ENCODE measurements at regions not wholly inside any gene's neighbourhood (a gene's known extent, or its start where the extent isn't known, plus 50 kb on each side); places are given as distances from the start of the nearest gene placed in this dataset.

GRCh38 chr2:118508282-118508681 is 339.2 kb downstream of the EN1 start:
- Histone ChIP-seq H3K4me1 (no peaks in the 10 kb centered on the region), H3K9me3 (no peaks in the 10 kb centered on the region), H3K36me3 (ENCODE audit: control insufficient read depth, insufficient read depth, low read length) (no peaks in the 10 kb centered on the region), H3K4me3 (ENCODE audit: low read depth, low read length) (no peak overlapping the region), H3K27me3 (replicated peaks; ENCODE audit: control insufficient read depth, insufficient read depth, low read length) (no peaks in the 10 kb centered on the region)
- no peaks in the 10 kb centered on the region for H3K36me3 Mint-ChIP-seq (ENCODE audit: insufficient read depth, unreplicated experiment)
- ChIA-PET POLR2A (no interaction called here), CTCF (no interaction called here)
- H3K27ac Mint-ChIP-seq (ENCODE audit: unreplicated experiment), result no peak overlapping the region
- H3K4me1 Mint-ChIP-seq (ENCODE audit: low read depth, unreplicated experiment), result no peaks in the 10 kb centered on the region
- no TSS peak for BruUV-seq (replicated peaks)
- no peaks in the 10 kb centered on the region for H3K9me3 Mint-ChIP-seq (ENCODE audit: unreplicated experiment)
- peaks cover 11% of the 10 kb centered on the region for H3K27me3 Mint-ChIP-seq (ENCODE audit: insufficient read depth, unreplicated experiment)
- no peak overlapping the region for H3K4me3 Mint-ChIP-seq (ENCODE audit: unreplicated experiment)
- intact Hi-C loops (cut with micrococcal nuclease; ENCODE audit: unreplicated experiment), result no loop called here
- no peak for DNase-seq
- no peak for TF ChIP-seq CTCF (IDR thresholded peaks at IDR 0.05; ENCODE audit: insufficient read depth in 1 of 2, low read depth in 1 of 2, low read length in 1 of 2, severe bottlenecking in 1 of 2, unreplicated experiment in 1 of 2)

- TF ChIP-seq CTCF (IDR thresholded peaks at IDR 0.05; ENCODE audit: insufficient read depth in 1 of 2, low read depth in 1 of 2, low read length in 1 of 2, severe bottlenecking in 1 of 2, unreplicated experiment in 1 of 2), result no peak
- Histone ChIP-seq H3K36me3 (ENCODE audit: control insufficient read depth, insufficient read depth, low read length) (no peaks in the 10 kb centered on the region), H3K4me3 (ENCODE audit: low read depth, low read length) (no peak overlapping the region), H3K9me3 (no peaks in the 10 kb centered on the region), H3K4me1 (no peaks in the 10 kb centered on the region), H3K27me3 (replicated peaks; ENCODE audit: control insufficient read depth, insufficient read depth, low read length) (no peaks in the 10 kb centered on the region)
- POLR2A ChIA-PET, result no interaction called here
- Mint-ChIP-seq H3K27me3 (ENCODE audit: insufficient read depth, unreplicated experiment) (peaks cover 26% of the 10 kb centered on the region), H3K4me3 (ENCODE audit: unreplicated experiment) (no peak overlapping the region), H3K4me1 (ENCODE audit: low read depth, unreplicated experiment) (no peaks in the 10 kb centered on the region), H3K36me3 (ENCODE audit: insufficient read depth, unreplicated experiment) (no peaks in the 10 kb centered on the region), H3K27ac (ENCODE audit: unreplicated experiment) (no peak overlapping the region), H3K9me3 (ENCODE audit: unreplicated experiment) (no peaks in the 10 kb centered on the region)
- BruUV-seq (replicated peaks), result no TSS peak
- CTCF ChIA-PET, result no interaction called here
- no peak for DNase-seq
- intact Hi-C loops (cut with micrococcal nuclease; ENCODE audit: unreplicated experiment), result no loop called here
Measured at GRCh38 chr2:118505436-118505835, 342.0 kb downstream of the EN1 start.

GRCh38 chr2:118502106-118502505 is 345.3 kb downstream of the EN1 start:
- Mint-ChIP-seq H3K4me1 (ENCODE audit: low read depth, unreplicated experiment) (no peaks in the 10 kb centered on the region), H3K27ac (ENCODE audit: unreplicated experiment) (no peak overlapping the region), H3K4me3 (ENCODE audit: unreplicated experiment) (no peak overlapping the region), H3K9me3 (ENCODE audit: unreplicated experiment) (no peaks in the 10 kb centered on the region), H3K36me3 (ENCODE audit: insufficient read depth, unreplicated experiment) (no peaks in the 10 kb centered on the region), H3K27me3 (ENCODE audit: insufficient read depth, unreplicated experiment) (peaks cover 27% of the 10 kb centered on the region)
- peaks cover 1% of the 10 kb centered on the region; the same call in 1 of the 2 replicates for H3K27me3 ChIP-seq (replicated peaks; ENCODE audit: control insufficient read depth, insufficient read depth, low read length)
- ChIA-PET CTCF (no interaction called here), POLR2A (no interaction called here)
- H3K9me3 ChIP-seq, result no peaks in the 10 kb centered on the region
- H3K36me3 ChIP-seq (ENCODE audit: control insufficient read depth, insufficient read depth, low read length), result no peaks in the 10 kb centered on the region
- no peak overlapping the region for H3K4me3 ChIP-seq (ENCODE audit: low read depth, low read length)
- TF ChIP-seq CTCF (IDR thresholded peaks at IDR 0.05; ENCODE audit: insufficient read depth in 1 of 2, low read depth in 1 of 2, low read length in 1 of 2, severe bottlenecking in 1 of 2, unreplicated experiment in 1 of 2), result no peak
- H3K4me1 ChIP-seq, result no peaks in the 10 kb centered on the region
- no peak for DNase-seq
- intact Hi-C loops (cut with micrococcal nuclease; ENCODE audit: unreplicated experiment), result no loop called here
- BruUV-seq (replicated peaks), result no TSS peak

Data from Caco-2 (cell line).